Mesothelial cell of epicardium (in vitro differentiated cells): ENCODE measurements at regions not wholly inside any gene's neighbourhood (a gene's known extent, or its start where the extent isn't known, plus 50 kb on each side); places are given as distances from the start of the nearest gene placed in this dataset.

Experiments used
- DNase-seq, 2 experiments: peaks; one replicate each; pipeline ENCODE4 v3.0.0; 2021; ENCODE audit warnings: low spot score in 2 of 2; ENCODE audit not compliant: unreplicated experiment in 2 of 2
- H3K27ac Mint-ChIP-seq: 2 replicates; pipeline ENCODE4 v1.8.0; 2021; ENCODE audit warnings: mixed read lengths
- H3K27me3 Mint-ChIP-seq: 2 replicates; pipeline ENCODE4 v1.8.0; 2021; ENCODE audit warnings: low read depth, mixed read lengths
- H3K36me3 Mint-ChIP-seq: 2 replicates; pipeline ENCODE4 v1.8.0; 2021; ENCODE audit warnings: mixed read lengths
- H3K4me1 Mint-ChIP-seq: 2 replicates; pipeline ENCODE4 v1.8.0; 2021; ENCODE audit warnings: mixed read lengths
- H3K4me3 Mint-ChIP-seq: 2 replicates; pipeline ENCODE4 v1.8.0; 2021; ENCODE audit warnings: mild to moderate bottlenecking, moderate library complexity, mixed read lengths
- H3K9me3 Mint-ChIP-seq: 2 replicates; pipeline ENCODE4 v1.8.0; 2021; ENCODE audit warnings: mixed read lengths
- CTCF ChIP-seq: fragments of 200-600 bp; sonication (generic); IDR thresholded peaks from one replicate; pipeline ENCODE4 v1.5.0; 2021; ENCODE audit warnings: antibody characterized with exemption; ENCODE audit not compliant: unreplicated experiment

DNA sequence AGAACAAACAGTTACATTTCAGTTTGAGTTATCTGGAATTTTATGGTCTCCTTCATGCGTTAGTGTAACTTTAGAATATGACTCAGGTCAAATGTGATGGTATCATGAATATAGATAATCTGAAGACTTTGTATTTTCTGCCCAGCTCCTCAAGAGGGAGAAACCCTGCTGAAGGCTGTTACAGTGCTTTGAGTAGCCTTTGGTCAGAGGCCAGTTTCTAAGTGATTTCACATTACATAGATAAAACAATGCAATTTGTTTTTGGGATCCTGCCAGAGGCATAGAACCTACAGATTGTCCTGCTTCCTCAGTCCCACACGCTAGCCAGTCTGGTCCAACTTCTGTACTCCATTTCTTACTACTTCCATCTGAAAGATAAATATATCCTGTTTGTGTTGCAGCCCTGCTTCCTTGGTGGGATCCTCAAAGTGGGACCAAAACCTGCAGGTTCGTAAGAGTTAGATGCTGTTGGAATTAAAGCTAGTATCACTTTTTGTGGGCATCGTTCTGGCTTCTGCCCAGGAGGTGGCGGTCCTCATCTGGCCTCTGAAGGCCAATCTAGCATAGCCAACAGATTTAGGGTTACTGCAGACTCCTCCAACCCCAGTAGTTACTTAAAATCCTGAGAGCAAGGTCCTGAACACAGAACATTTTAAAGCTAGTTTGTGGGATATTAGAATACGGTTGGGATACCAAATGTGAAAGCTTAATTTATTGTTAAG is 645.8 kb upstream of the USP24 start:
- Mint-ChIP-seq H3K27me3 (no peaks in the 10 kb centered on the region), H3K9me3 (peaks cover 16% of the 10 kb centered on the region), H3K27ac (peak overlapping the region; percentile 23), H3K4me1 (peaks cover 37% of the 10 kb centered on the region), H3K36me3 (no peaks in the 10 kb centered on the region), H3K4me3 (no peak overlapping the region)
- no peak for DNase-seq
- TF ChIP-seq CTCF: no peak

GRCh38 chr1:55860326-55860725 is 645.2 kb upstream of the USP24 start:
- no peak overlapping the region for H3K4me3 Mint-ChIP-seq
- no peaks in the 10 kb centered on the region for H3K27me3 Mint-ChIP-seq
- no peak for DNase-seq
- H3K4me1 Mint-ChIP-seq: peaks cover 33% of the 10 kb centered on the region
- H3K27ac Mint-ChIP-seq: no peak overlapping the region
- no peak for TF ChIP-seq CTCF
- peaks cover 16% of the 10 kb centered on the region for H3K9me3 Mint-ChIP-seq
- H3K36me3 Mint-ChIP-seq: no peaks in the 10 kb centered on the region

- no peak for TF ChIP-seq CTCF
- H3K27me3 Mint-ChIP-seq: no peaks in the 10 kb centered on the region
- H3K4me1 Mint-ChIP-seq: peaks cover 23% of the 10 kb centered on the region
- no peak for DNase-seq
- no peak overlapping the region for H3K27ac Mint-ChIP-seq
- no peaks in the 10 kb centered on the region for H3K36me3 Mint-ChIP-seq
- H3K4me3 Mint-ChIP-seq: no peak overlapping the region
- H3K9me3 Mint-ChIP-seq: no peaks in the 10 kb centered on the region
Observed at GRCh38 chr1:55854911-55855310, 639.7 kb upstream of the USP24 start.

GRCh38 chr1:55848906-55849305 is 633.7 kb upstream of the USP24 start:
- Mint-ChIP-seq H3K36me3 (no peaks in the 10 kb centered on the region), H3K9me3 (no peaks in the 10 kb centered on the region), H3K27ac (no peak overlapping the region), H3K4me1 (no peaks in the 10 kb centered on the region), H3K27me3 (no peaks in the 10 kb centered on the region), H3K4me3 (no peak overlapping the region)
- no peak for TF ChIP-seq CTCF
- DNase-seq: no peak

- Mint-ChIP-seq H3K4me1 (no peaks in the 10 kb centered on the region), H3K36me3 (no peaks in the 10 kb centered on the region), H3K4me3 (no peak overlapping the region), H3K9me3 (no peaks in the 10 kb centered on the region), H3K27ac (no peak overlapping the region), H3K27me3 (no peaks in the 10 kb centered on the region)
- no peak for DNase-seq
- TF ChIP-seq CTCF: no peak
Observed at GRCh38 chr1:55846051-55846450, 630.9 kb upstream of the USP24 start.

- H3K36me3 Mint-ChIP-seq: no peaks in the 10 kb centered on the region
- no peaks in the 10 kb centered on the region for H3K4me1 Mint-ChIP-seq
- no peak for TF ChIP-seq CTCF
- H3K27ac Mint-ChIP-seq: no peak overlapping the region
- H3K9me3 Mint-ChIP-seq: no peaks in the 10 kb centered on the region
- DNase-seq: no peak
- H3K27me3 Mint-ChIP-seq: no peaks in the 10 kb centered on the region
- H3K4me3 Mint-ChIP-seq: no peak overlapping the region
Observed at GRCh38 chr1:55844322-55844721, 629.2 kb upstream of the USP24 start.
